Esophagus squamous epithelium (tissue), 4 donors: ENCODE measurements at regions not wholly inside any gene's neighbourhood (a gene's known extent, or its start where the extent isn't known, plus 50 kb on each side); places are given as distances from the start of the nearest gene placed in this dataset.

ENCODE experiments used
- POLR2A ChIP-seq, 4 donors: fragments of 450-650 bp; IDR thresholded peaks; one replicate each; pipeline ENCODE4 v1.6.1; 2017; ENCODE audit warnings: antibody characterized with exemption in 4 of 4, mild to moderate bottlenecking in 4 of 4, moderate library complexity in 3 of 4
- TF ChIP-seq, protein P1 (sequence below), 6 experiments: fragments of 450-650 bp in 4 of 6; fragments of 200-600 bp in 2 of 6; sonication (generic) in 2 of 6; IDR thresholded peaks; one replicate each; pipeline ENCODE4 v1.5.1; 2016 to 2019; ENCODE audit warnings: antibody characterized with exemption in 6 of 6, mild to moderate bottlenecking in 4 of 6, moderate library complexity in 4 of 6

- TF ChIP-seq, protein P1, sequence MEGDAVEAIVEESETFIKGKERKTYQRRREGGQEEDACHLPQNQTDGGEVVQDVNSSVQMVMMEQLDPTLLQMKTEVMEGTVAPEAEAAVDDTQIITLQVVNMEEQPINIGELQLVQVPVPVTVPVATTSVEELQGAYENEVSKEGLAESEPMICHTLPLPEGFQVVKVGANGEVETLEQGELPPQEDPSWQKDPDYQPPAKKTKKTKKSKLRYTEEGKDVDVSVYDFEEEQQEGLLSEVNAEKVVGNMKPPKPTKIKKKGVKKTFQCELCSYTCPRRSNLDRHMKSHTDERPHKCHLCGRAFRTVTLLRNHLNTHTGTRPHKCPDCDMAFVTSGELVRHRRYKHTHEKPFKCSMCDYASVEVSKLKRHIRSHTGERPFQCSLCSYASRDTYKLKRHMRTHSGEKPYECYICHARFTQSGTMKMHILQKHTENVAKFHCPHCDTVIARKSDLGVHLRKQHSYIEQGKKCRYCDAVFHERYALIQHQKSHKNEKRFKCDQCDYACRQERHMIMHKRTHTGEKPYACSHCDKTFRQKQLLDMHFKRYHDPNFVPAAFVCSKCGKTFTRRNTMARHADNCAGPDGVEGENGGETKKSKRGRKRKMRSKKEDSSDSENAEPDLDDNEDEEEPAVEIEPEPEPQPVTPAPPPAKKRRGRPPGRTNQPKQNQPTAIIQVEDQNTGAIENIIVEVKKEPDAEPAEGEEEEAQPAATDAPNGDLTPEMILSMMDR (IDR thresholded peaks at IDR 0.05) = no peak
- TF ChIP-seq POLR2A (IDR thresholded peaks at IDR 0.05) = no peak
These were observed 102.3 kb upstream of the GULP1 start for GRCh38 chr2:188189356-188189755.
